ENCODE measurements at regions not wholly inside any gene's neighbourhood (a gene's known extent, or its start where the extent isn't known, plus 50 kb on each side); places are given as distances from the start of the nearest gene placed in this dataset.
A peak's percentile ranks its signal among the peaks of the same experiment; 100 is the strongest.

- H3K4me3 ChIP-seq (ENCODE audit: low read depth, low read length): no peak overlapping the region
- DNase-seq (ENCODE audit: low read depth): no peak
- no peak for TF ChIP-seq MYC (IDR thresholded peaks at IDR 0.05; ENCODE audit: low read depth, low read length)
- TF ChIP-seq CTCF (IDR thresholded peaks at IDR 0.05; ENCODE audit: low read depth, low read length): no peak
Measured at GRCh38 chr3:187958432-187959003, 195.4 kb upstream of the LPP start.

- no peak for DNase-seq (ENCODE audit: low read depth)
- no peak for TF ChIP-seq MAX (IDR thresholded peaks at IDR 0.05; ENCODE audit: low read depth, low read length)
- TF ChIP-seq POLR2A (IDR thresholded peaks at IDR 0.05; ENCODE audit: extremely low read depth, insufficient read length): no peak
- TF ChIP-seq MYC (IDR thresholded peaks at IDR 0.05; ENCODE audit: low read depth, low read length): no peak
- no peak for TF ChIP-seq CTCF (IDR thresholded peaks at IDR 0.05; ENCODE audit: low read depth, low read length)
- no peak overlapping the region for H3K4me3 ChIP-seq (ENCODE audit: low read depth, low read length)
Measured at GRCh38 chr3:187960820-187961219, 193.1 kb upstream of the LPP start.

GRCh38 chr3:187961366-187961765 is 192.6 kb upstream of the LPP start:
- TF ChIP-seq CTCF (IDR thresholded peaks at IDR 0.05; ENCODE audit: low read depth, low read length): no peak
- TF ChIP-seq MYC (IDR thresholded peaks at IDR 0.05; ENCODE audit: low read depth, low read length): no peak
- no peak for TF ChIP-seq MAX (IDR thresholded peaks at IDR 0.05; ENCODE audit: low read depth, low read length)
- TF ChIP-seq POLR2A (IDR thresholded peaks at IDR 0.05; ENCODE audit: extremely low read depth, insufficient read length): no peak
- no peak overlapping the region for H3K4me3 ChIP-seq (ENCODE audit: low read depth, low read length)
- DNase-seq (ENCODE audit: low read depth): no peak

- no peak for DNase-seq (ENCODE audit: low read depth)
Measured at GRCh38 chr3:187963003-187963676, 190.8 kb upstream of the LPP start.

GRCh38 chr3:187963677-187964385 is 190.1 kb upstream of the LPP start:
- H3K4me3 ChIP-seq (ENCODE audit: low read depth, low read length): no peak overlapping the region
- TF ChIP-seq CTCF (IDR thresholded peaks at IDR 0.05; ENCODE audit: low read depth, low read length) (no peak), MAX (IDR thresholded peaks at IDR 0.05; ENCODE audit: low read depth, low read length) (no peak), MYC (IDR thresholded peaks at IDR 0.05; ENCODE audit: low read depth, low read length) (no peak), POLR2A (IDR thresholded peaks at IDR 0.05; ENCODE audit: extremely low read depth, insufficient read length) (no peak)
- DNase-seq (ENCODE audit: low read depth): peak; percentile 48

More at GRCh38 chr3:187963003-187963676, 190.8 kb upstream of the LPP start:
- no peak for TF ChIP-seq MAX (IDR thresholded peaks at IDR 0.05; ENCODE audit: low read depth, low read length)
- no peak for TF ChIP-seq POLR2A (IDR thresholded peaks at IDR 0.05; ENCODE audit: extremely low read depth, insufficient read length)
- TF ChIP-seq CTCF (IDR thresholded peaks at IDR 0.05; ENCODE audit: low read depth, low read length): no peak
- TF ChIP-seq MYC (IDR thresholded peaks at IDR 0.05; ENCODE audit: low read depth, low read length): no peak
- H3K4me3 ChIP-seq (ENCODE audit: low read depth, low read length): no peak overlapping the region
